Mucosa of gallbladder (tissue), 1 donor: ENCODE measurements at regions not wholly inside any gene's neighbourhood (a gene's known extent, or its start where the extent isn't known, plus 50 kb on each side); places are given as distances from the start of the nearest gene placed in this dataset.

ENCODE experiments used
- DNase-seq: peaks from one replicate; pipeline ENCODE4 v3.0.0-alpha.2; 2020; ENCODE audit warnings: low spot score
- donor health status: DM: no; HTN: no; CAD: no.

- DNase-seq: no peak
These were observed 84.8 kb upstream of the PAQR3 start for GRCh38 chr4:79023799-79024770.

DNA sequence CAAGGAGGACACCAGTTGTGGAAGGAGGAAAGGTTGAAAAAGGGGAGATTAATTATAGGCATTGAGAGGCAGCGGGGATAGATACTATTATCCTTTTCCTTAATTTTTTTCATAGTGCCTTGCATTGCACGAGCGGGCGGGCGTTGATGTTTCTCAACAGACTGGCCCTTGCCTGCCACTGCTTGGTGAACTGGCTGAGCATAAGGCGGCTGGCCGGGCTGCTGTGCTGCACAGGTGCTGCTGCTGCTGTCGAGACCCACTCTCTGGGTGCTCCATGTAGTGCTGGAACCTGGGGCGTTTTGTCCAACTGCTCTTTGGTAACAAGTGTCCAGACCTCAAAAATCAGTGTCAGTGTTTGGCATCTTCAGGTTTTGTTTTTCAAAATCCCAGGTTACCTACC lies 83.3 kb upstream of the PAQR3 start:
- no peak for DNase-seq

- DNase-seq: no peak
These were observed 78.2 kb upstream of the PAQR3 start for GRCh38 chr4:79017481-79017880.

DNA sequence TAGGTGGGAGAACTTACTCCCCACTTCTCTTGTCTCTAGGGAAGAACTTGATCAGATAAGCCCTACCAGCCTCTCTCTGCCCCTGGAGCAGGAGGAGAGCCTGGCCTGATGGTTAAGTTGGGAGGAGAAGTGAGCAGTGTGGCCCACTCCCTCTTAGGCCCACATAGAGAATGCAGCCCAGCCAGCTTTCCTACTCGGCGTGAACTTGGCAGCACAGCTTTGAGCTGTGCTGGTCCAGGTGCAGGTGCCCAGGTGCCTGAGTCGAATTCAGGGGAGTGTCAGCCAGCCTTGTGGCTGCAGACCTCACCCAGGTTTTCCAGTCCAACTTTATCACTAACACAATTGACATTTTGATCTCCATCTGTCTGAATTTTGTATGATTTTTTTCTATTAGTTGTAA lies 77.6 kb upstream of the PAQR3 start:
- no peak for DNase-seq

GRCh38 chr4:79015411-79015810 lies 76.2 kb upstream of the PAQR3 start:
- no peak for DNase-seq

GRCh38 chr4:79014230-79014629 lies 75.0 kb upstream of the PAQR3 start:
- no peak for DNase-seq

DNA sequence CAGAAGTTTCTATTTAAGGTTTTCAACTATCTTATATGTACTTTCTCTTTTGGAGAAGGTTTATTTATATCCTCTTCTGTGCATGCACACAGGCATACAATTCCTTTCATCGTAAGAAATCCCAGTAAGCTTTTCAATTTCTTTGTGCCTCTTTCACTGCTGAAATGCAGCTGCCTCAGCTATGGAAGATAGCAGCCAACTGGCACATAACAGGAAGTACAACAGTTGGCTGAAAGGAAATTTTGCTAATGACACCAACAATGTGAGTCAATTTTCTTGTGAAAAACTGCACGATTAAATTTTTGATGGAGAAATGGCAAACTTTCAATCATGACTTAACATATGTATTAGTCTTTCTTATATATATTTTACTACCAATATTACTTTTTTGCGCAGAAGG lies 74.5 kb upstream of the PAQR3 start:
- DNase-seq: no peak

DNA sequence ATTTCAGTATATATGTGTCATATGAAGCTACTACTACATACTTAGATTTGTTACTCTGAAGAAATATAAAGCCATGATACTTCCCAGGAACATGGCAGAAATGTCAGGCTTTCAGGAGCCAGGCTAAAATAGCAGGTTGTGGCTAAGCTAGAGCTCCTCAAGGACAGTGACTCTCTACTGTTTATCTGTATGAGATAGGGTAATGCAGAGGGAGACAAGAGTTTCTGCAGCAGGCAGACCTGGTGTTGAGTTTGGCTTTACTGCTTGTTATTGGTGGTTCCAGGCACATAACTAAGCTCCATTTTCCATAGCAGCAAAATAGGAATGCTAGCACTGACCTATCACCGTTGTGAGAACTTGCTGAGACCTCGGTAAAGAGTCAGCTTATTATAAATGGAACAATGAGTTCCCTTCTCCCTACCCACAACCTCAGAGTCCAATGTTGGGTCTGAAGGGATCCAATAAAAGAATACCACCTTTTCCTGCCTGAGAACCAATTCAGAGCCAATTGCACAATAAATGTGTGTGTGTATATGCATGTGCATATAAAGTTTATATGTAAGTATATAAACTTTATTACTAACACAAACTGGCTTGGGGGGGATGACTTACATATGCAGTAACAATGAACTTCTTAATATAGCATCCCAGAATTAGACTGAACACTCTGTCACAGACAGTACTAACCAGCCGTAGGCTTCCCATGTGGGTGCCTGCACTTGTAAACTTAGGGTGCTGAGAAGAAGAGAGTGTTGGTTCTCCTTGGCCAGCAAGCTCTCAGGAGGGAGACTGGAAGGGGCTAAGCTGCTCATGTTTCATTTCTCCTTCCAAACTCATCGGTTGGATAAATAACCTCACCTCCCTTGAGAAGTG lies 51.9 kb upstream of the PAQR3 start:
- DNase-seq: no peak

DNA sequence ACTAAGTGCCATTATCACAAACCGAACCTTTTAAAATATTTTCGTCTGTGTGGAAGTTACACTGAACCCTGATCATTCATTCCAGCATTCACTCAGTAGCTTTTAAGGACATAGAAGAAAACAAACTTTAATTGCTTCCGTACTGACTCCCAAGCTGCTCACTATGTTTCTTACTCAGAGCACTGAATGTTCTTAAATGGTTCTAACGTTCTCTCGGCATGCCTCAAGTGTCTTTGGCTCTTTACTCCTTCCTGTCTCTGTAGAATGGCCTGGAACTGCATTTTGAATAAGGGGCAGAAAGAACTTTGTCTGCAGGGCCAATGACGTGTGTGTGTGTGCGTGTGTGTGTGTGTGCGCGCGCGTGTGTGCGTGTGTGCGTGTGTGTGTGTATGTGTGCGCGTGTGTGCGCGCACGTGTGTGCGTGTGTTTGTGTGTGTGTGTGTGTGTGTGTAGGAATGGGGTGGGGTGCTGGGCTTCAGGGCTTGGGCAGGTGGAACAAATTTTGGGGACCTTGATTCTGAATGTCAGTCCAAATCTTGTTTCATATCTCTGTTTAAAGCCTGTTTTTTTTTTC lies 50.5 kb upstream of the PAQR3 start:
- DNase-seq: no peak
